ENCODE measurements at regions not wholly inside any gene's neighbourhood (a gene's known extent, or its start where the extent isn't known, plus 50 kb on each side); places are given as distances from the start of the nearest gene placed in this dataset.

DNA sequence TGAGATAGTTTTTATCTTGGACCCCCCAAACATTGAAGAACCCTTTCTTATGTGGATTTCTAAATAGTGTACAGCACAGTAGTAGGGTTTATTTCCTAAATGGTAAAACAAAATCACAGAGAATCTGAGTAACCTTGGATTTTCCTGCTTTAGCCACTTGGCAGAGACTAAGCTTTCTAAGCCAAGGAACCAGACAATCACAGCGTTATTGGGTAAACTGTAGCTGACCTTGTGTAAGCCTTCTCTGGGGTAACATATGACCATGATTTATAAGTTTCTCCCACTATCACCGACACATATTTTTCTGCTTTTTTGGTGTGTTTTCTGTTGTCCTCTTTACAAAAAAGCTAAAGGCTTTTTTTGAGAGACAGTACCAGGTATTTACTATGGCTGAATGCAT is 136.3 kb upstream of the PZP start:
- 79% methylated on average over 2 of the region's 2 CpGs for WGBS (ENCODE audit: low lambda C conversion rate, missing lambda C conversion rate)

GRCh38 chr12:9343731-9344130 is 135.5 kb upstream of the PZP start:
- Histone ChIP-seq H3K9me2 (replicated peaks; ENCODE audit: insufficient read depth) (no peaks in the 10 kb centered on the region), H3K27me3 (no peaks in the 10 kb centered on the region), H3K36me3 (replicated peaks; ENCODE audit: insufficient read depth, low read depth) (no peaks in the 10 kb centered on the region), H2AFZ (no peak overlapping the region), H3K9me3 (ENCODE audit: low read depth) (no peaks in the 10 kb centered on the region), H3K4me2 (no peak overlapping the region), H3K27ac (no peak overlapping the region), H3K4me1 (ENCODE audit: insufficient read depth) (no peaks in the 10 kb centered on the region), H4K20me1 (ENCODE audit: insufficient read depth, poor library complexity, severe bottlenecking) (no peaks in the 10 kb centered on the region), H3K4me3 (no peak overlapping the region), H3K79me2 (no peaks in the 10 kb centered on the region)
- WGBS (ENCODE audit: low lambda C conversion rate, missing lambda C conversion rate), result 72% methylated on average over 3 of the region's 3 CpGs
- DNase-seq (ENCODE audit: low spot score), result no peak
- no peak for TF ChIP-seq EZH2 (IDR thresholded peaks at IDR 0.05; ENCODE audit: borderline replicate concordance)
- TF ChIP-seq, protein P1, sequence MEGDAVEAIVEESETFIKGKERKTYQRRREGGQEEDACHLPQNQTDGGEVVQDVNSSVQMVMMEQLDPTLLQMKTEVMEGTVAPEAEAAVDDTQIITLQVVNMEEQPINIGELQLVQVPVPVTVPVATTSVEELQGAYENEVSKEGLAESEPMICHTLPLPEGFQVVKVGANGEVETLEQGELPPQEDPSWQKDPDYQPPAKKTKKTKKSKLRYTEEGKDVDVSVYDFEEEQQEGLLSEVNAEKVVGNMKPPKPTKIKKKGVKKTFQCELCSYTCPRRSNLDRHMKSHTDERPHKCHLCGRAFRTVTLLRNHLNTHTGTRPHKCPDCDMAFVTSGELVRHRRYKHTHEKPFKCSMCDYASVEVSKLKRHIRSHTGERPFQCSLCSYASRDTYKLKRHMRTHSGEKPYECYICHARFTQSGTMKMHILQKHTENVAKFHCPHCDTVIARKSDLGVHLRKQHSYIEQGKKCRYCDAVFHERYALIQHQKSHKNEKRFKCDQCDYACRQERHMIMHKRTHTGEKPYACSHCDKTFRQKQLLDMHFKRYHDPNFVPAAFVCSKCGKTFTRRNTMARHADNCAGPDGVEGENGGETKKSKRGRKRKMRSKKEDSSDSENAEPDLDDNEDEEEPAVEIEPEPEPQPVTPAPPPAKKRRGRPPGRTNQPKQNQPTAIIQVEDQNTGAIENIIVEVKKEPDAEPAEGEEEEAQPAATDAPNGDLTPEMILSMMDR (IDR thresholded peaks at IDR 0.05; ENCODE audit: poor library complexity), result no peak
- TF ChIP-seq EZH2phosphoT487 (IDR thresholded peaks at IDR 0.05; ENCODE audit: low read depth, severe bottlenecking, unreplicated experiment), result no peak

More for the DNA sequence above, 136.3 kb upstream of the PZP start:
- Histone ChIP-seq H3K9me3 (ENCODE audit: low read depth) (no peaks in the 10 kb centered on the region), H4K20me1 (ENCODE audit: insufficient read depth, poor library complexity, severe bottlenecking) (no peaks in the 10 kb centered on the region), H3K4me2 (no peak overlapping the region), H3K36me3 (replicated peaks; ENCODE audit: insufficient read depth, low read depth) (no peaks in the 10 kb centered on the region), H3K4me1 (ENCODE audit: insufficient read depth) (no peaks in the 10 kb centered on the region), H3K27me3 (no peaks in the 10 kb centered on the region), H3K27ac (no peak overlapping the region), H2AFZ (no peak overlapping the region), H3K9me2 (replicated peaks; ENCODE audit: insufficient read depth) (no peaks in the 10 kb centered on the region), H3K79me2 (no peaks in the 10 kb centered on the region), H3K4me3 (no peak overlapping the region)
- TF ChIP-seq, protein P1 (IDR thresholded peaks at IDR 0.05; ENCODE audit: poor library complexity), result no peak
- TF ChIP-seq EZH2phosphoT487 (IDR thresholded peaks at IDR 0.05; ENCODE audit: low read depth, severe bottlenecking, unreplicated experiment) (no peak), EZH2 (IDR thresholded peaks at IDR 0.05; ENCODE audit: borderline replicate concordance) (no peak)
- no peak for DNase-seq (ENCODE audit: low spot score)

DNA sequence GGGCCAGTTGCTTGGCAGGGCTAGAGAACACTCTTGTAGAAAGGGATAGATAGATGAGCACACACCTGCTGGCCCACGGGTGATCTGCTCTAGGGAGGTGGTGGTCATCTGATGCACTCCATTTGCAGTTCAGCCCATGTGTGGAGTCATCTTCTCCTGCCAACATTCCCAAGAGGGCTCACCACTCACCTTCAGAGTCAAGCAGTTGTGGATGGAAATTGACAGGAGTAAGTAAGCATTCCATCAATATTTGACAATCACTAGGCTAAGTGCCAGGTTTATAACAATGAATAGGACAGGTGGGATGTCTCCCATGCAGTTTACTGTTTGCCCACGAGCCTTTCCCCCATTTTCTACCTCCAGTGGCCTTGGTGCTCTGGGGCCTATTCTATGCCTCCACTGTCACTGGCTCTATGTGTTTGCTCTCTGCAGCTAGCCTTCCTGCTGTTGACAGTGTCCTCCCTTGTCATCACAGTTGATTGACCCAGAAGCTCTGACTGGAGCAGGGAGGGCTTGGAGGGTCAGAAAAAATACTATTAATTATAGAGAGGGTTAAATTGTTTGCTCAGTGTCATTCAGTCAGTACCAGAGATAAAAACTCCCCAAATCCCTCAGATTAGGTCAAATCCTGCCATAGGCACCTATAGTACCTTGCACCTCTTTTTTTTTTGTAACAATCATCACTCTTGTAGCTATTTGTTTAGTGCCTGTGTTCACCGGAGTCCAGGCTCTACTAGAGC is 134.6 kb upstream of the PZP start:
- no peak overlapping the region for H3K27ac ChIP-seq
- no peaks in the 10 kb centered on the region for H4K20me1 ChIP-seq (ENCODE audit: insufficient read depth, poor library complexity, severe bottlenecking)
- no peaks in the 10 kb centered on the region for H3K27me3 ChIP-seq
- H3K79me2 ChIP-seq, result no peaks in the 10 kb centered on the region
- H3K9me2 ChIP-seq (replicated peaks; ENCODE audit: insufficient read depth), result no peaks in the 10 kb centered on the region
- 79% methylated on average over 3 of the region's 3 CpGs for WGBS (ENCODE audit: low lambda C conversion rate, missing lambda C conversion rate)
- TF ChIP-seq, protein P1 (IDR thresholded peaks at IDR 0.05; ENCODE audit: poor library complexity), result no peak
- no peaks in the 10 kb centered on the region for H3K36me3 ChIP-seq (replicated peaks; ENCODE audit: insufficient read depth, low read depth)
- no peak overlapping the region for H3K4me2 ChIP-seq
- no peaks in the 10 kb centered on the region for H3K4me1 ChIP-seq (ENCODE audit: insufficient read depth)
- no peak overlapping the region for H2AFZ ChIP-seq
- DNase-seq (ENCODE audit: low spot score), result no peak
- H3K9me3 ChIP-seq (ENCODE audit: low read depth), result no peaks in the 10 kb centered on the region
- H3K4me3 ChIP-seq, result no peak overlapping the region

GRCh38 chr12:9341260-9341585 is 133.0 kb upstream of the PZP start:
- H3K4me1 ChIP-seq (ENCODE audit: insufficient read depth), result no peaks in the 10 kb centered on the region
- no peak overlapping the region for H2AFZ ChIP-seq
- no peaks in the 10 kb centered on the region for H3K9me2 ChIP-seq (replicated peaks; ENCODE audit: insufficient read depth)
- H4K20me1 ChIP-seq (ENCODE audit: insufficient read depth, poor library complexity, severe bottlenecking), result no peaks in the 10 kb centered on the region
- no peaks in the 10 kb centered on the region for H3K36me3 ChIP-seq (replicated peaks; ENCODE audit: insufficient read depth, low read depth)
- TF ChIP-seq EZH2phosphoT487 (IDR thresholded peaks at IDR 0.05; ENCODE audit: low read depth, severe bottlenecking, unreplicated experiment) (no peak), EZH2 (IDR thresholded peaks at IDR 0.05; ENCODE audit: borderline replicate concordance) (no peak)
- TF ChIP-seq, protein P1 (IDR thresholded peaks at IDR 0.05; ENCODE audit: poor library complexity), result no peak
- H3K4me3 ChIP-seq, result no peak overlapping the region
- no peaks in the 10 kb centered on the region for H3K79me2 ChIP-seq
- no peak overlapping the region for H3K27ac ChIP-seq
- no peak overlapping the region for H3K4me2 ChIP-seq
- DNase-seq (ENCODE audit: low spot score), result no peak
- WGBS (ENCODE audit: low lambda C conversion rate, missing lambda C conversion rate), result 96% methylated on average over 2 of the region's 2 CpGs
- no peaks in the 10 kb centered on the region for H3K27me3 ChIP-seq
- H3K9me3 ChIP-seq (ENCODE audit: low read depth), result peaks cover 3% of the 10 kb centered on the region
